HFF-Myc (cell line): ENCODE measurements at regions not wholly inside any gene's neighbourhood (a gene's known extent, or its start where the extent isn't known, plus 50 kb on each side); places are given as distances from the start of the nearest gene placed in this dataset.
"Not testable (repeated sequence)": the region's sequence is repeated elsewhere in the genome, so short reads cannot be mapped to it uniquely, and the experiment has no call there.

Source experiments
- DNase-seq: peaks from one replicate; pipeline ENCODE4 v3.0.0-alpha.2; 2011; ENCODE audit warnings: low read depth; ENCODE audit errors: extremely low read depth
- H3K4me3 ChIP-seq: replicated peaks from 2 replicates; pipeline ENCODE4 v1.5.1; 2011; ENCODE audit warnings: low read depth, mild to moderate bottlenecking, control low read depth, low read length

DNA sequence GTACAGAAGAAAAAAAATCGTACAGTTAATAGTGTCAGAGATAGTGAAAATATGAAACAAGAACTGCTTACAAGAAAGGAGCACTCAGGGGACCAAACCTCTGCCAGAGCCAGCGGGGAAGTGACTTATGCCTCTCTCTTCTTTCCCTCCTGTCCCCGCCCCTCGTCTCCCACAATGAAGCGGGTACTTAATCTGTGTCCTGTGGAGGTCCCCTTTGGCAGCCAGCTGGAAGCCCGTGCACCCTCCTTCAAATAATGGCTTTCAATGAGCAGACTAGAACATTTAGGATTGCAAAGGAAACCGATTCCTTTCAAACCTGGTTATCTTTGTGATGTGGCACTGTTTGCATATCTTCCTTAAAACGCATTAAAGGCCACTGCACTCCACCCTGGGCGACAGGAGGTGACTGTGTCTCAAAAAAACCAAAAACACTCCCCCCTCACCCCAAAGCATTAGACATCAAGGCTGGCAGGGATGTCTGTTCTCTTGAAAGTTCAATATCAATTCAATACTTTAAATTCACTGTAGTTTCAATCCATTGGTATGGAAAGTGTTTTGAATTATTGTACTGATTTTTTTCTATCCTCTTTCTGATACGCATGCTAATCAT lies 51.7 kb downstream of the PPIAL4C start:
- not testable (repeated sequence) for H3K4me3 ChIP-seq

DNA sequence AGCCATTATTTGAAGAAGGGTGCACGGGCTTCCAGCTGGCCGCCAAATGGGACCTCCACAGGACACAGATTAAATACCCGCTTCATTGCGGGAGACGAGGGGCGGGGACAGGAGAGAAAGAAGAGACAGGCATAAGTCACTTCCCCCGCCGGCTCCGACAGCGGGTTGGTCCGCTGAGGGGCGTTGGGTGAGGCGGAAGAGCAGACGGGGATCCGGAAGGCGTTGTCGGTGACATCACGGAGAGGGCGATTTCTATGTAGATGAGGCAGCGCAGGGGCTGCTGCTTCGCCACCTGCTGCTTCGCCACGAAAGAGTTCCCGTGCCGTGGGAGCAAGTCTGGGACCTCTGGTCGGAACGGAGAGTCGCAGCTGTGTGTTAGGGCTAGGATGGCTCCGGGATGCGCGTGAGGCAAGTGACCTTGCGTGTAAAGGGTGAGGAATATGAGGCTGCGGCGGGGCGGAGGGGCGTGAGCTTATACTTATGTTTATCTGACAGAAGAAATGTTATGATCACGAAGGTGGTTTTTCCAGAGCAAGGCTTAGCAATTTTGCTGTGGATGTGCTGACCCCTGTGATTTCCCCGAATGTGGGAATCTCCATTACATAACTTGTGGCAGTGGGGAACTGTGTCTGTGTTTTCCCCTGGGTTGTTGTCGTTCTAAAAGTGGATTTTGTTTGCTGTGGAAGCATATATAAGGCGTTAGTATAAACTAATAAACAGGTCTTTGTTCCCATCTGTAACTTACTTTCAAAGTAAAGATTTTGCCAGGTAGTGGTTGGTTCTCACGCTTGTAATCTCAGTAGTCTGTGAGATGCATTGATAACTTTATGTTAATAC lies 52.9 kb downstream of the PPIAL4C start:
- DNase-seq: peak; percentile 94
- peak overlapping the region; percentile 34 for H3K4me3 ChIP-seq

More for the DNA sequence above, 51.7 kb downstream of the PPIAL4C start:
- not testable (repeated sequence) for DNase-seq

DNA sequence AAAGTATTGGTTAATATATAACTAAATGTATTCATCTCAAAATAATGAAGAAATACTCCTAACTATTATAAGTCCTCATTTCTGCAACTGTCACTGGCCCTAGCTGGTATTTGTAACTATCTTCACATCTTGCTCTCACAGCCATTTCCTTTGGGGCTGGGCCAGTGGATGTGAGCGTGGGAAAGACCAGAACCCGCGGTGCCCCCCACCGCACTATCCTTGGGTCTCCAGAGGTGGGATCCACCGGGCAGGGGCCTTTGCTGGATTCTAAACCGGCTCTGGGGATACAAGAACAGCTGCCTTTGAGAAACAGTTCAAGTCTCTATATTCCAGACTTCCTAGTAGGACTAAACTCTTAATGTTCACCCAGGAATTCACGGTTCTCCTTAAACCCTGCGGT lies 54.8 kb downstream of the PPIAL4C start:
- DNase-seq, H3K4me3 ChIP-seq: not testable (repeated sequence)

DNA sequence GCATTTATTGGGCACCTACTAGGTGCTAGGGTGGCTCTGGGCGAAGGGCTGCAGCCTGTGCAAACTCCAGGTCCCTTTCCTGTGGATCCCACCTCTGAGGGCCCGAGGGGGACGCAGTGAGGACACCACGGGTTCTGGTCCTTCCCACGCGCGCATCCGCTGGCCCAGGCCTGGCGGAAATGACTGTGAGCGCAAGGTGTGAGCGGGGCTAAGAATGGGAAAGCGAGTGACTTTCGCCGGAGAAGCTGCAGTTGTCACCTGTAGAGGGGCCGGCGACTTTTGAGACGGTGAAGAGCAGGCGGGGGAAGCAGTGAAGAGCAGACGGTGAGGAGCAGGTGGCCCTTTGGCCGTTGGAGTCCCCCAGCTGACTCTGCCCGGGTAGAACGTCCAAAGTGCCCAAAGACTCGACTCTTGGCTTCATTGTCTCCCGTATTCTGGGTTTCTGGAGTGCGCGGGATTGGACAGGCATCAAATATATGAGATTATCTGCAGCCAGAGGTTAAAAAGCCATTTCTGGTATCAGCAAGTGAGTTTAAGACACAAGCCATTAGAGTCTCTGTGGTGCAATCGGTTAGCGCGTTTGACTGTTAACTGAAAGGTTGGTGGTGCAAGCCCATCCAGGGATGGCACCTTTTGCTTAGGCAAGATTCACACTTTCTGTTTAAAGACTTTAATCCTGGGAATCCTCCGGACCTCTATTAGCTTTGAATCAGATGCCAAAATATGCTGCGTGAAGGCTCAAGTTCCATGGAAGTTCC lies 55.4 kb downstream of the PPIAL4C start:
- not testable (repeated sequence) for DNase-seq

DNA sequence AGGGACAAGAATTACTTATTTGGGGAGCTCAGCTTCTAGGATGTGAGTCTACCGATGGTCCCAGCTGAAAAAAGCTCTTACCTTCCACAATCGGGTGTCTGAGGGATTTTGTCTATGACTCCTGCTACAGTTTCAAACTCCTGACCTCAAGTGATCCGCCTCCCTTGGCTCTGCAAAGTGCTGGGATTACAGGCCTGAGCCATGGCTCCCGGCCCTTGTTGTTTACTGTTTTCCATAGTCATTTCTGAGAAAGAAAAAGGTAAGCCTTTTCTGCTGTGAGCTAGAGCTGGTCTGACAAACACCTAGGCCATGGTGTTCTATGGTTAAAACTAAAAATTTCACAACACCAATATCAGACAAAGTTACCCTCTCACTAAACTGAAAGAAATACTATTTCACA lies 57.5 kb downstream of the PPIAL4C start:
- DNase-seq, H3K4me3 ChIP-seq: not testable (repeated sequence)

More for the DNA sequence above, 55.4 kb downstream of the PPIAL4C start:
- not testable (repeated sequence) for H3K4me3 ChIP-seq

DNA sequence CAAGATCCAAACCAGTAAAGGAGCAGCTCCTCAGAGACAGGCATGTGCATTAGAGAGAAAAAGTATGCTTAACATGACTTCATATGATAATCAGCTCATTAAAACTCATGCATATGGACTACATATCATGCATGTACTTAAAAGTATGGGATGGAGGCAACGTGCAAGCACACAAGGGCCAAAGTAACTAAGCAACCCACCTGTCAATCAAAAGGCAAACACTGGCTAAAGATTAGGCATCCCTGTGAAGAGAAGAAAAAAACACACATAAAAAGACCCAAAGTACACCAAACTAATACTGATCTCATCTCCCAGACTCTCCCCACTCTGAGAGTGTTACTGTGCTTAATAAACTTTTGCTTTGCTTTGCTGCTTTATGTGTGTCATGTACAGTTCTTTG lies 61.2 kb downstream of the PPIAL4C start:
- H3K4me3 ChIP-seq, DNase-seq: not testable (repeated sequence)

DNA sequence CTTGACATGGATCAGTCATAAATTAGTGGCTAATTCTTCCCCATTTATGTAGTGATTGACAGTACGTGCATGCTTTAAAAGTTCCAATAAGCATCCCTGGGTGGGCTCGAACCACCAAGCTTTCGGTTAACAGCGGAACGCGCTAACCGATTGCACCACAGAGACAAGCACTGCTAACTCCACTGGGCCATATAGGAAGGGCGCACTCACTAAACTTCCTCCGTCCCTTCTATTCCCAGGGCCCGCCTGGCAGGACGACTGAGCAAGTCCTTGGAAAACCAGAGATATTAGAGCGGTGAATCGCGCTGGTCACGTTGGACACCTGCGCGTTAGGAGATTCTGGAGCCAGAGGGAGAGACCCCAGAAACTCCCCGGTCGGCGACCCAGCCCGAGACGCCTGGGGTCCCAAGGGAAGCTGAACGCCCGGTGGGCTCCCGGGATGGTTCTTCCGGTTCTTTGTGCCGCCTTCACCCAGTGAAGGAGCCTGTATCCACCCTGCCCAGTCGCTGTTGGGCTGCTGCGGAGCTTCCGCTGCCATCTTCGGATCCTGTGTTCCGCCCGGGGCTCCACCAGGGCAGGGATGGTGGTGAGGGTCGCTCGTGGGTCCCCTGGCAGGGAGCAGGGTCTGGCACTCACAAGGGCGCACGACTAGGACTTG lies 62.8 kb downstream of the PPIAL4C start:
- DNase-seq, H3K4me3 ChIP-seq: not testable (repeated sequence)

DNA sequence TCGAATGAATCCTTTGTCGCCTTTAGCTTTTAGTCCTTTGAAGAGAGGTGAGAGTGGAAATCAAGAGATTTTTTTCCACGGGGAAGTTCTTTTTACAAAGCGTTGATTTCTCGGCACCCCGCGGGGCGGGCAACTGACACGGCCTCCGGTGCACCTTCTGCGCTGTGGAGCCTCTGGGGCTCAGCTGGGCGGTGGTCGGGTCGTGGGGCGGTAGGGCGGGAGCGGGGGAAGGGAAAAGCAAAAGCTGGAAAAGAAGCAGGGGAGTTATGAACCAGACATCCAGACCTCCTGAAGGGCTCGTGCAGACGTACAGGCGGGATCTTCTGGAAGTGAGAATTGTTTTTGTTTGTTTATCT lies 63.3 kb downstream of the PPIAL4C start:
- not testable (repeated sequence) for H3K4me3 ChIP-seq, DNase-seq

DNA sequence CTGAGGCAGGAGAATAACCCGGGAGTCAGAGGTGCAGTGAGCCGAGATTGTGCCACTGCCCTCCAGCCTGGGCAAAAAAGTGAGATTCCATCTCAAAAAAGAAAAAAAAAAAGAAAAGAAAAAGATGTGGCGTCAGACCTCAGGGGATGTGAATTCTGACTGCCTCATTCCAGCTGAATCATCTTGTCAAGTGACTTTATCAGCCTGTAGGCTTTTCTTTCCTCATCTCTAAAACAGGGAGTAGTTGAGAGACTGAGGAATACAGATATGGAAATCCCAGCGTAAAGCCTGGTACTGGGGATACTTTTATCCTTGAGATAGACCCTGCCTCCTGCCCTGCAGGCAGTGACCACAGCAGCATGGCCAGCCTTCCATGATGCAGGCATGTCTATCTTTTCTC lies 74.1 kb downstream of the PPIAL4C start:
- H3K4me3 ChIP-seq, DNase-seq: not testable (repeated sequence)

DNA sequence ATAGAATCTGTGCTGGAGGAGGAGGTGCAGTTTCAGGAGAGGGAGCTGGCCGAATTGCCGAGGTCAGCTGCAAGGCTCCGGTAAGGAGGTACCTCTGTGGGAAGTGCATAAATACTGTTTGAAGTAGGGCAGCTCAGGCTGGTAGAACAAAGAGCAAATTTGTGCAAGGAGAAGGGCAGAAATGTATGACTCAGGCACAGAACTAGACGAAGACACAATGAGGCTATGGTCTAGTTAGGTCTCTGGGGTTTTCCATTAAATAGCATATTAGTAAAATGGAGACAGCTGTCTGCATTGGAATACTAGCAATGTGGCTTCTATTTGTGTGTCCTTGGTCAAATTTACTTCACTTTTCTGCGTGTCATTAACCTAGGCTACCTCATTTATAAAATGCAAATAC lies 74.5 kb downstream of the PPIAL4C start:
- H3K4me3 ChIP-seq, DNase-seq: not testable (repeated sequence)

DNA sequence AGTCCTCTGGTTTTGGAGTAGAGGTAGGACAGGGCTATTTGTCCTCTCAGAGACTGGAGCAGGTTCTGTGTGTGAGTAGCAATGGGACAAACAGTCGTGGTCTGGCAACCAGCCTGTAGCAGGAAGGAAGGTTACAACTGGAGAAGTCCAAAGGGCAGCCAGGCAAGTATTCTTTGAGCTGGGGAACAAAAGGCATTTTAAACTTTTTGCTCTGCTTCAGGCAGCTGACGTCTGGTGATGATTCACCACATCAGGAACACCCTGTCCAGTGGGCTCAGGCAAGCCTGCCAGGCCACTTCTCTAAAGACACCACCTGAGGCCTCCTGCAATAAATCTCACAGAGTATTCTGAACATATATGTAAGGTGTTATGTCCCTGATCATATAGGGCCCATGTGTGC lies 81.0 kb downstream of the PPIAL4C start:
- DNase-seq, H3K4me3 ChIP-seq: not testable (repeated sequence)

DNA sequence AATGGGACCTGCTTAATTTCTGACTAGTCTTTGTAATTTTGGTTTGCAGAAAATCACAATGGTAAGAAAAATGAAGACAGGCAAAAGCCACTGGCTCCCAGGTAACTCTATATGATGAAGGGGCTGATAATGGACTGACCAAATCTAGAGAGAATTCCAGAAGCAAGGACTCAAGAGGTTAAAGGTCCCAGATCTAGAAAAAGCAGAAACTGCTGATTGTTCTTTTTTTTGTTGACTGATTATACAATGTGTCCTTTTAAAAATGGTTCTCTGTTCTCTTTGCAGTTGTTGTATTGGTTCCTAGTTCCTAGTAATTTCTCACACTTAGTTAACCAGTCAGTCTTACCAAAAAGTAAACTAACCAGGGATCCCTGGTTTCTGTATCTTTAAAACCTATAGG lies 81.4 kb downstream of the PPIAL4C start:
- H3K4me3 ChIP-seq, DNase-seq: not testable (repeated sequence)

DNA sequence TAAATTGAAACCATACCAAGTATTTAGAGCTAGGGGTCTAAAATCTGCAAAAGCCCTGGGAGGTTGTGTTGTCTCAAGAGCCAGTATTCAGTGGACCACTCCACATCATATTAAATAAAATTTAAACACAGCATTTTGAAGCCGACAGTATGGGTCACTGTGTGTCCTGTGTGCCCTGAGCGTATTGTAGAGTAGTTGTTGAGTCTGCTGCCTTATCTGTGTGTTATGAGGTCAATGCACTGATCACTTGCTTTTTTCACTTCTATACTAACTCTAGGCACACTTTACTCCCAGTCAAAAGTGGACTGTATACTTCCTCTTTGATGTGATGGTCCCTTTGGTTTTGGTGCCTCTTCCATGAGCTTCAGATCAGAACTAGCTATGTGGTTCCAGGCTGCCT lies 81.9 kb downstream of the PPIAL4C start:
- DNase-seq: not testable (repeated sequence)

DNA sequence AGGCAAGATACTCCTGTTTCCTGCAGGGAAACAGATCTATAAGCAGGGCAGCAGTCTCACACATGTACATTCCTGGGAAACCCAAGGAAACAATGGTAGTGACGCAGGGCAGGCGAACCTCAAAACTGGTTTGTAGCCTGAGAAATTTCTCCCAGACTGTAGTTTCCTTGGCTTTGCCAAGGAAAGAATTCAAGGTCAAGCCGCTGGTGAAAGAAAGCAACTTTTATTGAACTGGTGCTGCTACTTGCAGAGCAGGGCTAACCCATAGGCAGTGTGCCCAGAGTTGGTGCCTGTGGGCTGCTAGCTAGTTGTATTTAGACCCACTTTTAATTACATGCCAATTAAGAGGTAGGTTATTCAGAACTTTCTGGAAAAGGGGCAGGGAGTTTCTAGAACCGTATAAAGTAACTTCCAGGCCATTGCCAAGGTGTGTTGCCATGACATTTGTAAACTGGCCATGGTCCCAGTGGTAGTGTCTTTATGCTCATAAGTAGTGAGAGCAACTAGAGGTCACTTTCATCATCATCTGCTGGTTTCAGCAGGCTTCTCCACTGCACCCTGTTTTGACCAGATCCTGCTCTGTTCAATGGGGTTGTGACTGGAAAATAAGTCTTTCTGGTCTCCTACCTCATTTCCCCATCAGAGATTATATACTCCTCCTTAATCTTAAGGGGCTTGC lies 89.7 kb downstream of the PPIAL4C start:
- DNase-seq, H3K4me3 ChIP-seq: not testable (repeated sequence)

More for the DNA sequence above, 81.9 kb downstream of the PPIAL4C start:
- not testable (repeated sequence) for H3K4me3 ChIP-seq

DNA sequence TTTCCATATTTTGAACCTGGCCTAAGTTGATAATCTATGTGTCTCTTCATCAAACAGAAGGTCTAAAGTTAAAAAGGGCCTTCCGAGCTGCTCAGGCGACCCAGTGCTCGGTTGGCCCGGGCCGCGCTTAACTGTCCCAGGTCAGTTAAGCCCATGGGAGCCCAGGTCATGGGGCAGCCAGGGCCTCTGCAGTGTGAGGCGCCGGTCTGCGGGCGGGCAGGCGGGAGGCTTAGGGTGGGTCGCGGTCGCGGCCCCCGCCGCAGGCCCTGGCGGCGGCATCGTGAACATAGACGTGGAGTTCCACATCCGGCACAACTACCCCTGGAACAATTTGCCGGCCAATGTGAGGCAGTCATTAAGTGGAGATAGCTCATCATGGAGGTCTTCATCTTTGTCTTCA lies 91.3 kb downstream of the PPIAL4C start:
- DNase-seq, H3K4me3 ChIP-seq: not testable (repeated sequence)

DNA sequence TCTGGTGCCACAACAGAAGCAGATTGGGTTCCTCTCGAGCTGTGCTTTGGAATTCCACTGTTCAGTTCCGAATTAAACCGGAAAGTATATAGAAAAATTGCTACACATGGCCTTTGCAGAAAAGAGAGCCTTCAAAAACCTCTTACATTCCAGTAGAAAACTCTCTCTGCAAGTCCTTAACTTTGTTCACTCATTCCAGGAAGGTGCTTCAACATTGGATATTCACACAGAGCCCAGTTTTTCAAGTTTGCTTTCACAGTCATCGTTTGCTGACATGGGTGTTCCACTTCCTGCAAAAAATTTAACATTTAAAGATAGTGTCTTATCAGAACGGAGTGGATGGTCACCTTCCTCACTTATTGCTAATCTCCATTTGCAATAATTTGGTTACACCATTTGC lies 93.7 kb downstream of the PPIAL4C start:
- not testable (repeated sequence) for DNase-seq, H3K4me3 ChIP-seq

DNA sequence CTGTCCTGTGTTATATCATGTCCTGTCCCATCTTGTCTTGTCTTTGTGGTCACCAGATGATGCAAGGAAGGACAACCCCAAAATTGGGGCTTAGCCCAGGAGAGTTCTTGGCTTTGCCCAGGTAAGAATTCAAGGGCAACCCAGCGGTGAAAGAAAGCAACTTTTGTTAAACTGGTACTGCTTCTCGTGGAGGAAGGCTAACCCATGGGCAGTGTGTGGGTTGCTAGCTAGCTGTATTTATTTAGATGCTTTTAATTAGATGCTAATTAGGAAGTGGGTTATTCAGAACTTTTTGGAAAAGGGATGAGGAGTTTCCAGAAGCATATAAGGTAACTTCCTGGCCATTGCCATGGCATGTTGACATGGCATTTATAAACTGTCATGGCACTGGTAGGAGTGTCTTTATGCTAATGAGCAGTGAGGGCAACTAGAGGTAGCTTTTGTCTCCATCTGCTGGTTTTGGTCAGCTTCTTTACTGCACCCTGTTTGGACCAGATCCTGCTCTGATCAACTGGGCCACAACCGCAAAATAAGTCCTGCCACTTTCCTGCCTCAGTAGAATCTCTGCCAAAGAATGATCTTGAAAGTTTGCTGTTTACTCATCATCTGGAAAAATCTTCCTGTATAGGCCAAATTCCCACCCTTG lies 95.8 kb upstream of the FCGR1A start:
- H3K4me3 ChIP-seq: not testable (repeated sequence)

More for the DNA sequence above, 95.8 kb upstream of the FCGR1A start:
- DNase-seq: not testable (repeated sequence)
